ENCODE measurements at regions not wholly inside any gene's neighbourhood (a gene's known extent, or its start where the extent isn't known, plus 50 kb on each side); places are given as distances from the start of the nearest gene placed in this dataset.

- Histone ChIP-seq H3K27me3 (no peaks in the 10 kb centered on the region), H3K27ac (no peak overlapping the region), H3K4me3 (no peak overlapping the region), H3K36me3 (no peaks in the 10 kb centered on the region), H3K9me3 (no peaks in the 10 kb centered on the region), H3K4me1 (peaks cover 0 to 16% (median 4%) of the 10 kb centered on the region in 4 donors)
- peak in 1 of 2 donors; percentile 23 for DNase-seq
- intact Hi-C loops (cut with DNase I; ENCODE audit: low total_unique reads), result no loop called here
- TF ChIP-seq POLR2A (IDR thresholded peaks at IDR 0.05), result no peak
- TF ChIP-seq EP300 (IDR thresholded peaks at IDR 0.05), result no peak
- TF ChIP-seq POLR2AphosphoS5 (IDR thresholded peaks at IDR 0.05), result no peak
- no peak for TF ChIP-seq CTCF (IDR thresholded peaks at IDR 0.05)
- WGBS, 5 donors, result 20 to 43% (median 33%) methylated on average over 2 of the region's 2 CpGs
These were observed 428.7 kb upstream of the LUZP2 start for GRCh38 chr11:24068197-24068596.

- Histone ChIP-seq H3K27me3 (no peaks in the 10 kb centered on the region), H3K27ac (no peak overlapping the region), H3K4me1 (peaks cover 0 to 16% (median 4%) of the 10 kb centered on the region in 4 donors), H3K36me3 (no peaks in the 10 kb centered on the region), H3K4me3 (no peak overlapping the region), H3K9me3 (no peaks in the 10 kb centered on the region)
- DNase-seq, result no peak
- intact Hi-C loops (cut with DNase I; ENCODE audit: low total_unique reads), result no loop called here
- no peak for TF ChIP-seq POLR2A (IDR thresholded peaks at IDR 0.05)
- WGBS, 5 donors, result 59 to 79% (median 69%) methylated on average over 3 of the region's 3 CpGs
These were observed 426.4 kb upstream of the LUZP2 start for GRCh38 chr11:24070435-24070834.

- Histone ChIP-seq H3K36me3 (no peaks in the 10 kb centered on the region), H3K27me3 (no peaks in the 10 kb centered on the region), H3K4me3 (no peak overlapping the region), H3K4me1 (peaks cover 0 to 12% (median 8%) of the 10 kb centered on the region in 4 donors), H3K9me3 (no peaks in the 10 kb centered on the region), H3K27ac (no peak overlapping the region)
- DNase-seq, result no peak
- TF ChIP-seq EP300 (IDR thresholded peaks at IDR 0.05) (no peak), POLR2AphosphoS5 (IDR thresholded peaks at IDR 0.05) (no peak)
- intact Hi-C loops (cut with DNase I; ENCODE audit: low total_unique reads), result no loop called here
- WGBS, 5 donors, result 32 to 46% (median 38%) methylated on average over 3 of the region's 3 CpGs
These were observed 418.8 kb upstream of the LUZP2 start for GRCh38 chr11:24078018-24078417.

GRCh38 chr11:24082241-24082640, 414.6 kb upstream of the LUZP2 start:
- 58 to 78% (median 76%) methylated on average over 1 of the region's 1 CpG for WGBS, 5 donors
- intact Hi-C loops (cut with DNase I; ENCODE audit: low total_unique reads), result no loop called here

GRCh38 chr11:24082860-24083259, 414.0 kb upstream of the LUZP2 start:
- peaks cover 0 to 11% (median 8%) of the 10 kb centered on the region in 4 donors for H3K4me1 ChIP-seq
- no peak overlapping the region for H3K4me3 ChIP-seq
- intact Hi-C loops (cut with DNase I; ENCODE audit: low total_unique reads), result no loop called here
- 72 to 76% (median 74%) methylated on average over 1 of the region's 1 CpG for WGBS, 5 donors
- no peaks in the 10 kb centered on the region for H3K36me3 ChIP-seq
- no peak overlapping the region for H3K27ac ChIP-seq
- no peaks in the 10 kb centered on the region for H3K9me3 ChIP-seq
- no peak for DNase-seq
- no peak for TF ChIP-seq POLR2AphosphoS5 (IDR thresholded peaks at IDR 0.05)
- TF ChIP-seq EP300 (IDR thresholded peaks at IDR 0.05), result no peak
- no peak for TF ChIP-seq POLR2A (IDR thresholded peaks at IDR 0.05)
- no peak for TF ChIP-seq CTCF (IDR thresholded peaks at IDR 0.05)
- no peaks in the 10 kb centered on the region for H3K27me3 ChIP-seq

More at GRCh38 chr11:24082241-24082640, 414.6 kb upstream of the LUZP2 start:
- no peak for TF ChIP-seq POLR2AphosphoS5 (IDR thresholded peaks at IDR 0.05)
- TF ChIP-seq EP300 (IDR thresholded peaks at IDR 0.05), result no peak
- TF ChIP-seq POLR2A (IDR thresholded peaks at IDR 0.05), result no peak
- no peak for TF ChIP-seq CTCF (IDR thresholded peaks at IDR 0.05)
- peaks cover 0 to 12% (median 8%) of the 10 kb centered on the region in 4 donors for H3K4me1 ChIP-seq
- H3K9me3 ChIP-seq, result no peaks in the 10 kb centered on the region
- H3K4me3 ChIP-seq, result no peak overlapping the region
- no peak for DNase-seq
- H3K36me3 ChIP-seq, result no peaks in the 10 kb centered on the region
- H3K27me3 ChIP-seq, result no peaks in the 10 kb centered on the region
- no peak overlapping the region for H3K27ac ChIP-seq

Measured in stomach (tissue), 8 donors.